ENCODE measurements at regions not wholly inside any gene's neighbourhood (a gene's known extent, or its start where the extent isn't known, plus 50 kb on each side); places are given as distances from the start of the nearest gene placed in this dataset.

- TF ChIP-seq CTCF (IDR thresholded peaks at IDR 0.05) (no peak), POLR2A (IDR thresholded peaks at IDR 0.05) (no peak)
Measured at GRCh38 chr3:15979495-15979894, 181.7 kb upstream of the ANKRD28 start.
